ENCODE measurements at regions not wholly inside any gene's neighbourhood (a gene's known extent, or its start where the extent isn't known, plus 50 kb on each side); places are given as distances from the start of the nearest gene placed in this dataset.

- H3K79me1 ChIP-seq (ENCODE audit: low read depth in 1 of 2, low read length in 2 of 2): no peaks in the 10 kb centered on the region
Measured at GRCh38 chr5:148746826-148747535, 79.4 kb upstream of the ADRB2 start.

More at GRCh38 chr5:148746826-148747535, 79.4 kb upstream of the ADRB2 start:
- no peak overlapping the region for H2AK5ac ChIP-seq (ENCODE audit: low read depth, low read length)
- TF ChIP-seq POLR2A (IDR thresholded peaks at IDR 0.05; ENCODE audit: low read depth, low read length): no peak
- no peak for TF ChIP-seq MAFK (IDR thresholded peaks at IDR 0.05; ENCODE audit: low read depth, low read length)
- TF ChIP-seq SMC3 (IDR thresholded peaks at IDR 0.05; ENCODE audit: low read depth, low read length): no peak
- no peak for TF ChIP-seq CEBPB (IDR thresholded peaks at IDR 0.05; ENCODE audit: low read depth, low read length)
- no peak for TF ChIP-seq NFE2L2 (IDR thresholded peaks at IDR 0.05; ENCODE audit: low read depth, low read length)
- TF ChIP-seq MXI1 (IDR thresholded peaks at IDR 0.05; ENCODE audit: borderline replicate concordance, low read depth, low read length): no peak
- TF ChIP-seq MAZ (IDR thresholded peaks at IDR 0.05; ENCODE audit: borderline replicate concordance, low read depth, low read length): no peak
- no peak for TF ChIP-seq CTCF (conservative IDR thresholded peaks at IDR 0.05; ENCODE audit: low read depth, low read length)
- TF ChIP-seq RFX5 (IDR thresholded peaks at IDR 0.05; ENCODE audit: low read depth, low read length): no peak
- no peak for TF ChIP-seq USF2 (IDR thresholded peaks at IDR 0.05; ENCODE audit: low read depth, low read length)
- TF ChIP-seq FOS (IDR thresholded peaks at IDR 0.05; ENCODE audit: low read depth, low read length): no peak
- no peak for TF ChIP-seq RCOR1 (IDR thresholded peaks at IDR 0.05; ENCODE audit: insufficient replicate concordance, low read length)
- TF ChIP-seq RAD21 (IDR thresholded peaks at IDR 0.05; ENCODE audit: low read length): no peak
- TF ChIP-seq ELK1 (IDR thresholded peaks at IDR 0.05; ENCODE audit: borderline replicate concordance, low read depth, low read length): no peak
- TF ChIP-seq CHD1 (IDR thresholded peaks at IDR 0.05; ENCODE audit: low read depth, low read length): no peak
- no peak overlapping the region for H2AK9ac ChIP-seq (replicated peaks; ENCODE audit: low read depth, low read length, poor library complexity)
- dilution Hi-C loops (cut with HindIII; ENCODE audit: low sequenced_read_pairs, unreplicated experiment) (no loop called here), intact Hi-C loops (cut with micrococcal nuclease) (no loop called here), in situ Hi-C loops (cut with MboI; ENCODE audit: low sequenced_read_pairs) (no loop called here)
- DNase-seq: peak; percentile 68
- H4K5ac ChIP-seq (ENCODE audit: low read depth, low read length): no peak overlapping the region
- H4K20me1 ChIP-seq (ENCODE audit: insufficient read depth, low read length): no peaks in the 10 kb centered on the region
- no peak overlapping the region for H3K4me3 ChIP-seq (ENCODE audit: insufficient read depth, low read depth, low read length)
- no peak overlapping the region for H3K56ac ChIP-seq (ENCODE audit: extremely low read depth, insufficient read depth, low read length)
- no peaks in the 10 kb centered on the region for H3K9me3 ChIP-seq (ENCODE audit: control insufficient read depth, insufficient read depth, low read length)
- H4K91ac ChIP-seq (ENCODE audit: insufficient read depth, low read depth, low read length): no peak overlapping the region
- H3K18ac ChIP-seq (ENCODE audit: low read depth, low read length): no peak overlapping the region
- no peak overlapping the region for H3K4ac ChIP-seq (ENCODE audit: low read depth, low read length)
- WGBS, 2 experiments (ENCODE audit: extremely low coverage in 2 of 2, insufficient read length in 1 of 2): no CpG with 5 or more reads among the region's 2 CpGs
- H3K27ac ChIP-seq (ENCODE audit: insufficient read depth, low read length): no peak overlapping the region
- H2AFZ ChIP-seq (replicated peaks; ENCODE audit: low read length, poor library complexity): no peak overlapping the region
- H3K9me1 ChIP-seq (ENCODE audit: insufficient read depth, low read length): no peaks in the 10 kb centered on the region
- H3K23ac ChIP-seq (ENCODE audit: low read depth, low read length): no peak overlapping the region
- H3K4me1 ChIP-seq (ENCODE audit: control insufficient read depth, insufficient read depth, low read length): no peaks in the 10 kb centered on the region
- no peak overlapping the region for H3K9ac ChIP-seq (ENCODE audit: low read depth, low read length)
- H2BK5ac ChIP-seq (ENCODE audit: low read depth, low read length, poor library complexity, severe bottlenecking): no peak overlapping the region
- no peaks in the 10 kb centered on the region for H3K36me3 ChIP-seq (ENCODE audit: control insufficient read depth, insufficient read depth, low read length)
- ATAC-seq (ENCODE audit: low read depth): no peak
- no TSS peak for BruUV-seq (replicated peaks)
- no peak overlapping the region for H2BK120ac ChIP-seq (ENCODE audit: low read depth, low read length)
- CTCF ChIA-PET: interaction anchor here (0.6 to 0.9 kb wide), 3 partner anchors 16 to 368 kb away, joined by 3 to 4 read pairs (median 4); no protein-coding TSS in a partner anchor
- H2BK15ac ChIP-seq (ENCODE audit: low read depth, low read length): no peak overlapping the region
- no peak overlapping the region for H3K4me2 ChIP-seq (ENCODE audit: low read depth, low read length)
- POLR2A ChIA-PET (ENCODE audit: unreplicated experiment): no interaction called here
- no peaks in the 10 kb centered on the region for H3K27me3 ChIP-seq (ENCODE audit: control insufficient read depth, insufficient read depth, low read length)
- no peak overlapping the region for H2BK20ac ChIP-seq (ENCODE audit: low read depth, low read length)
- no peak overlapping the region for H3K14ac ChIP-seq (replicated peaks; ENCODE audit: low read depth, low read length)
- H4K8ac ChIP-seq (ENCODE audit: low read depth in 2 of 2, low read length in 2 of 2): no peak overlapping the region
